IPS-20b (cell line): ENCODE measurements at regions not wholly inside any gene's neighbourhood (a gene's known extent, or its start where the extent isn't known, plus 50 kb on each side); places are given as distances from the start of the nearest gene placed in this dataset.
"Not testable (repeated sequence)": the region's sequence is repeated elsewhere in the genome, so short reads cannot be mapped to it uniquely, and the experiment has no call there.

Experiments
- H3K27ac ChIP-seq: one replicate; pipeline ENCODE4 v1.5.1; 2013; ENCODE audit warnings: low read length
- H3K27me3 ChIP-seq: 2 replicates; pipeline ENCODE4 v1.6.1; 2013; ENCODE audit warnings: mild to moderate bottlenecking, low read length, inconsistent platforms; ENCODE audit not compliant: insufficient read depth
- H3K36me3 ChIP-seq: 2 replicates; pipeline ENCODE4 v1.6.1; 2013; ENCODE audit warnings: low read depth, mild to moderate bottlenecking, inconsistent platforms, low read length, moderate library complexity; ENCODE audit not compliant: insufficient read depth
- H3K4me1 ChIP-seq: 2 replicates; pipeline ENCODE4 v1.6.1; 2013; ENCODE audit warnings: mild to moderate bottlenecking, control low read depth, inconsistent platforms, low read length, moderate library complexity; ENCODE audit not compliant: insufficient read depth
- H3K4me3 ChIP-seq: 2 replicates; pipeline ENCODE4 v1.5.1; 2013; ENCODE audit warnings: mild to moderate bottlenecking, low read length, inconsistent platforms
- H3K9ac ChIP-seq: 2 replicates; pipeline ENCODE4 v1.6.1; 2013; ENCODE audit warnings: low read depth, mild to moderate bottlenecking, inconsistent platforms, low read length, moderate library complexity
- H3K9me3 ChIP-seq: 2 replicates; pipeline ENCODE4 v1.6.1; 2013; ENCODE audit warnings: mild to moderate bottlenecking, low read depth, low read length, inconsistent platforms; ENCODE audit not compliant: insufficient read depth

DNA sequence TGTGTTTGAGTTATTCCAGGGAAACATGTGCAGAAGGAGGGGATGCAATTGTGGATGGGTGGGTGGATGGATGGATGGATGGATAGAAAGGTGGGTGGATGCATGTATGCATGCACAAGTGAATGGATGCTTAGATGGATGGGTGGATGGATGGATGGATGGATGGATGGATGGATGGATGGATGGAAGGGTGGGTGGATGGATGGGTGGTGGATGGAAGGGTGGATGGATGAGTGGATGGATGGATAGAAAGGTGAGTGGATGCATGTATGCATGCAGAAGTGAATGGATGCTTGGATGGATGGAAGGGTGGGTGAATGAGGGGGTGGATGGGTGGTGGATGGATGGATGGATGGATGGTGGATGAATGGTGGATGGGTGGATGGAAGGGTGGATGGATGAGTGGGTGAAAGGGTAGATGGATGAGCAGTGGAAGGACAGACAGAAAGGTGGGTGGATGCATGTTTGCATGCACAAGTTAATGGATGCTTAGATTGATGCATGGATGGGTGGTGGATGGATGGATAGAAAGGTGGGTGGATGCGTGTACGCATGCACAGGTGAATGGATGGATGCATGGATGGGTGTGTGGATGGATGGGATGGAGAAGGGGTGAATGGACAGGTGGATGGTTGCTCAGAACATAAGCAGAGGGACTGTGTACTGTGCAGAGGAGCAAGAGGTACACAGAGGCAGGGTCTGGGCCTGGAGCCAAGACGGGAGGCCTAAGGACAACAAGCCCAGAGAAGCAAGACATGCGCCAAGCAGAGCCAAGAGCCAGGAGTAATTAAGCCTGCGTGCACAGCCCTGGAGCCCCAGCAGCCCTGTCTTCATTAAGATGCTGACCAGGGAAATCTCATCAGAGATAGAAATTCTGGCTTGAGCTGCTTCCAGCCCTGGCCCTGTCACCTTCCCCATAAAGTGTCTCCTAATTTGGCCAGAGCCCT lies 84.6 kb upstream of the PPP1R26 start:
- Histone ChIP-seq H3K27me3 (no peaks in the 10 kb centered on the region), H3K36me3 (no peaks in the 10 kb centered on the region), H3K9me3 (peaks cover 17% of the 10 kb centered on the region), H3K4me3 (no peak overlapping the region), H3K9ac (no peak overlapping the region), H3K27ac (no peak overlapping the region), H3K4me1 (no peaks in the 10 kb centered on the region)

DNA sequence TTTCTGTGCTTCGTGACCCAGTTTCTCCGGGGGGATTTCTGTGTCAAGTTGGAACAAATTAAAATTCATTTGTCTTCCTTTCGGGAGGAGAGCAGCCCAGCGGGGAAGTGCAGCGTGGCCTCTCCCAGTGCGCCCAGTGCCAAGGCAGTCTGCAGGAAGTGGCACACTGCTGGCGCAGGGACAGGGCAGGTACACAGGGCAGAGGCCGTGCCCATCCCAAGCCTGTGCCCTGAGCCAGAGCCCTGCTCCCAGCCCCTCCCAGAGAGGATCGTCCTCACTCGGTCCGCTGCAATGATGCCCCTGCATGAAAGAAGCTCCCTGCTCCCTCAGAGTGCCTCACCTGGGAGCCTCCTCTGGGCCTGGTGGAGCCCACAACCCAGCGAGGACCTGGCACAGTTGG lies 82.4 kb upstream of the PPP1R26 start:
- H3K9me3 ChIP-seq = peaks cover 17% of the 10 kb centered on the region
- H3K4me1 ChIP-seq = no peaks in the 10 kb centered on the region
- no peaks in the 10 kb centered on the region for H3K27me3 ChIP-seq
- no peak overlapping the region for H3K27ac ChIP-seq
- H3K9ac ChIP-seq = no peak overlapping the region
- H3K36me3 ChIP-seq = no peaks in the 10 kb centered on the region
- no peak overlapping the region for H3K4me3 ChIP-seq

- Histone ChIP-seq H3K27ac (no peak overlapping the region), H3K36me3 (no peaks in the 10 kb centered on the region), H3K9me3 (peaks cover 17% of the 10 kb centered on the region)
These were observed 80.5 kb upstream of the PPP1R26 start for GRCh38 chr9:135399000-135399649.

DNA sequence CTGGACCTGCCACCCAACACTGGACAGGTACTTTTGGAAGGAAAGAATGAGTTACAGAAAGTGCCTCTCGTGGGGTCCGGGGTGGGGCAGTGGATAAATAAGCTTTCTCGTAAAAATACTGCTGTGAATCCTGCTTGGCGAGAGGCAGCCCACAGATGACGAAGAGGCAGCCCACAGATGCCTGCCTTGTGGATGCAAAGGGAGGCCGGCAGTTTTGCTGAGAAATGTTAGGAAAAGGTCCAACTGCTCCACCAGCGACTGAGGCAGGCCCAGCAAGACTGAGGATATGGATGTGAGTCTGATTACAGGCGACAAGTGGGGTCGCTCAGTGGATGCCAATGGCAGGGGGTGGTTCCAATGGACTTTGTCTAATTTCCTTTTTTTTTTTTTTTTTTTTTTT lies 79.1 kb upstream of the PPP1R26 start:
- no peak overlapping the region for H3K27ac ChIP-seq
- no peak overlapping the region for H3K9ac ChIP-seq
- H3K4me3 ChIP-seq = no peak overlapping the region
- H3K9me3 ChIP-seq = peaks cover 16% of the 10 kb centered on the region
- no peaks in the 10 kb centered on the region for H3K27me3 ChIP-seq
- H3K4me1 ChIP-seq = no peaks in the 10 kb centered on the region
- H3K36me3 ChIP-seq = no peaks in the 10 kb centered on the region

More at GRCh38 chr9:135399000-135399649, 80.5 kb upstream of the PPP1R26 start:
- no peak overlapping the region for H3K9ac ChIP-seq
- H3K4me1 ChIP-seq = no peaks in the 10 kb centered on the region
- H3K27me3 ChIP-seq = no peaks in the 10 kb centered on the region
- no peak overlapping the region for H3K4me3 ChIP-seq

DNA sequence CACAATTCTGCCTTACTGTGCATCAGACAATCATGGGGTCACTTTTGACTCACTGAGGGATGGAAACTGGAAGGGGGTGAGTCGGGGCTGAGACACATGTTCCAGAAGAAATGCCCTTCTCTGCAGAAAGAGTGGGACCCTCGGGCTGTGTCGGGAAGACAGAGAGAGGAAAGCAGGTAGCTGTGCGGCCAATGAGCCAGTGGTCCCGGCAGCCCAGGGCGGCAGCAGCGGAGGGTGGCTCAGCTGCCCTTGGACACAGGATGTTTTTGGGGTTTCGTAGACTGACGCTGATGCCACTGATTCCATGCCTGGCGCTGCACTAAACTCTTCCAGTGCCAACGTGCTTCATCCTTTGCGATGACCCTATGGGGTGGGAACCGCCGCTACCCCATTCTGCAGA lies 78.4 kb upstream of the PPP1R26 start:
- Histone ChIP-seq H3K9me3 (peaks cover 9% of the 10 kb centered on the region), H3K27me3 (no peaks in the 10 kb centered on the region), H3K27ac (no peak overlapping the region), H3K4me3 (no peak overlapping the region), H3K9ac (no peak overlapping the region), H3K36me3 (no peaks in the 10 kb centered on the region), H3K4me1 (no peaks in the 10 kb centered on the region)

- H3K36me3 ChIP-seq = no peaks in the 10 kb centered on the region
- no peak overlapping the region for H3K4me3 ChIP-seq
- H3K9ac ChIP-seq = no peak overlapping the region
- no peak overlapping the region for H3K27ac ChIP-seq
- H3K27me3 ChIP-seq = no peaks in the 10 kb centered on the region
- no peaks in the 10 kb centered on the region for H3K4me1 ChIP-seq
- no peaks in the 10 kb centered on the region for H3K9me3 ChIP-seq
These were observed 77.4 kb upstream of the PPP1R26 start for GRCh38 chr9:135402048-135402738.

DNA sequence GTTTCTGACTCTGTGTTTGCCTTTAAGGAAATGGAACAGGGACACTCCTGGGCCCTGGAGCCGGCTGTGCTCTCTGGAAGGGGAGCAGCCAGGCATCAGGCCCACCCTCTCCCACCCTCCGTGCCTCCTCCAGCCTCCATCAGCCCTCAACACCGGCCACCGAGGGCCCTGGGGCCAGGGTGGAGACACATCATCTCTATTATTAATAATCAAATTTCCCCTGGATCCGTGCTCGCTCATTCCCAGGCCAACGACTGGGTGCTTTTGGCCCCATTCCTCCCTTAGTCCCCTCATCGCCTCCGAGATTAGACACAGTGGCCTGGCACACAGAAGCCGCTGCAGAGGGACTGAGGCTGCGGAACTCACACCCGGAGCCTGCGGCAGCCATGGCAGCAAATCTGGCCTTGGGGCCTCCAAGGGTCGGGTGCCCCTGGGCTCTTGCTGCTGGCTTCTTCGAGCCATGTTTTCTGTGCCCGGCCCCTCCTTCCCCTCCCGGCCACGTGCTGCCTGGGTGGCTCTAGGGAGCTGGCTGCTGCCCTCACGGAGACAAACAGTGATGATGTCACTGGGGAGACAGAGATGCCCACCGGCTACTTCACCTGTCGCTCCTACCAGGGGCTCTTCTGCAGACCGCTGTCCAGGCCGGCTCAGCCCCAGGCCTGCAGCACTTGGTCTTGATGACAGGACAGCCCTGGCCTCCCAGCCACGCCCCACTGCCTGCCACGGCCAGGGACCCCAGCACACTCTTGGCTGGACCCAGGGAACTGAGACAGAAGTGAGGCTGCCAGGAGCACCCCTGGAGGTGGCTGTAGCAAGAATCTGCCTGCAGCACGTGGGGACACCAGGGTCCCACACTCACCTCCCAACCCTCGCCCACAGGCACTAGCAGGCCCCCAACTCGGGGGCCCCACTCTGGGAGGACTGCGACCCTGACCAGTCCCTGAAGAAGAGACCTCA lies 76.6 kb upstream of the PPP1R26 start:
- Histone ChIP-seq H3K9ac (no peak overlapping the region), H3K27ac (no peak overlapping the region), H3K4me3 (no peak overlapping the region), H3K9me3 (no peaks in the 10 kb centered on the region), H3K36me3 (no peaks in the 10 kb centered on the region), H3K27me3 (no peaks in the 10 kb centered on the region), H3K4me1 (no peaks in the 10 kb centered on the region)

GRCh38 chr9:135403733-135404450 lies 75.7 kb upstream of the PPP1R26 start:
- Histone ChIP-seq H3K36me3 (no peaks in the 10 kb centered on the region), H3K9ac (no peak overlapping the region), H3K9me3 (no peaks in the 10 kb centered on the region), H3K27me3 (no peaks in the 10 kb centered on the region), H3K27ac (no peak overlapping the region), H3K4me1 (no peaks in the 10 kb centered on the region), H3K4me3 (no peak overlapping the region)

- H3K27me3 ChIP-seq = no peaks in the 10 kb centered on the region
- no peaks in the 10 kb centered on the region for H3K9me3 ChIP-seq
- H3K4me3 ChIP-seq = no peak overlapping the region
- no peak overlapping the region for H3K27ac ChIP-seq
- H3K4me1 ChIP-seq = no peaks in the 10 kb centered on the region
- H3K9ac ChIP-seq = no peak overlapping the region
- no peaks in the 10 kb centered on the region for H3K36me3 ChIP-seq
These were observed 75.0 kb upstream of the PPP1R26 start for GRCh38 chr9:135404451-135405144.

DNA sequence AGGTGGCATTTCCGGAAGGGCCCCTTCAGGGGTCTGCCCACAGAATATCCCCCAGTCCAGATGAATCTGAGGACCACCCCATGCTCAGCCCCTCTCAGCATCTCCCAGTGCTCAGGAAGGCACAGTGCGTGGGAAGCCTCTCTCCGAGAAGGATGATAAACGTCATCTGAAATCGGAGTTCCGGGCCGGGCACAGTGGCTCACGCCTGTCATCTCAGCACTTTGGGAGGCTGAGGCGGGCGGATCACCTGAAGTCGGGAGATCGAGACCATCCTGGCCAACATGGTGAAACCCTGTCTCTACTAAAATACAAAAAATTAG lies 74.5 kb upstream of the PPP1R26 start:
- H3K27ac ChIP-seq, H3K36me3 ChIP-seq, H3K27me3 ChIP-seq, H3K9ac ChIP-seq, H3K4me3 ChIP-seq, H3K4me1 ChIP-seq, H3K9me3 ChIP-seq: not testable (repeated sequence)
